HG02571 (cell line): ENCODE measurements at regions not wholly inside any gene's neighbourhood (a gene's known extent, or its start where the extent isn't known, plus 50 kb on each side); places are given as distances from the start of the nearest gene placed in this dataset.

Experiments
- ATAC-seq: cut with Tn5 transposase; IDR thresholded peaks from one replicate; pipeline ENCODE4 v1.9.1; 2021; ENCODE audit warnings: mild to moderate bottlenecking, moderate library complexity; ENCODE audit not compliant: unreplicated experiment

DNA sequence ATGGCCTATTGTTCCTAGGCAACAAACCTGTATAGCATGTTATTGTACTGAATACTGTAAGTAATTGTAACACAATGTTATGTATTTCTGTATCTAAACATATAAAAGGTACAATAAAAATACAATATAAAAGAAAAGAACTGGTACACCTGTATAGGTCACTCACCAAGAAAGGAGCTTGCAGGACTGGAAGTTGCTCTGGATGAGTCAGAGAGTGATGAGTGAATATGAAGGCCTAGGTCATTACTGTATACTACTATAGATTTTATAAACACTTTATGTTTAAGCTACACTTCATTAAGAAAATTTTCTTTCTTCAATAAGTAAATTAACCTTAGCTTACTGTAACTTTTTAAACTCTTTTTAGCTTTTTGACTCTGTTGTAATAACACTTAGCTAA, 559.9 kb downstream of the PLPP3 start:
- no peak for ATAC-seq

DNA sequence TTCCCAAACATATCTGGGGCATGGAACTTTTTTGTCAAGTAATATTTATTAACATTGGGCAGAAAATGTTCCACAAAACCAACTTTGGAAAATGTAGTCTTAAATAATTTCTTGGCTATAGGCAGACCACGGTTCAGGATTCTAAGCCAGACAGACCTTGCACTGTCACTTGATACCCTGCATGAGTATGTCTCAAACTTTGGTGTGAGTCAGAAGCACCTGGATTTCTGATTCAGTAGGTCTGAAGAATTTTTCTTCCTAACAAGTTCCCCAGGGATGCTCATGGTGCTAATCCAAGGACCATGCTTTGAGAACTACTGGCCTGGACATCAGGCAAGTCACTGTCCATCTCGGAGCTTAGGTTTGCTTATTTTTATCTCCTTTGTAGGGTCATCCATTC, 562.0 kb downstream of the PLPP3 start:
- no peak for ATAC-seq

DNA sequence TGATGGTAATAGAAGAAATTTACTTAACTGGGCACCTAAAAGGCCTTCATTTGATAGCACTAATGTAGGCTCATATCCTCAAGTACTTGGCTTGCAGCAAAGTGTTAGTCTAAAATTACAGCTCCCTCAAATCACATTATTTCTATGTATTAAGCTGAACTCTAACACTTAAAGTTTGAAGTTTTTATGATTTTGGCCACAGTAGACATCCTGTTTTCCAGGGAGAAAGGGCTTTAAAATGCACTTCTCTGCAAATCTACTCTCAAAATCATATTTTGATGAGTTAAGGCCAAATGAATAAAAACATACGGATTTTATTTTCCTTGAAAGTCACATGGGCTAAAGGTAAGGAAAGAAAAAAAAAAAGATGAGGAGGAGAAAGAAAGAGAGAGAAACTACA, 575.5 kb downstream of the PLPP3 start:
- no peak for ATAC-seq

DNA sequence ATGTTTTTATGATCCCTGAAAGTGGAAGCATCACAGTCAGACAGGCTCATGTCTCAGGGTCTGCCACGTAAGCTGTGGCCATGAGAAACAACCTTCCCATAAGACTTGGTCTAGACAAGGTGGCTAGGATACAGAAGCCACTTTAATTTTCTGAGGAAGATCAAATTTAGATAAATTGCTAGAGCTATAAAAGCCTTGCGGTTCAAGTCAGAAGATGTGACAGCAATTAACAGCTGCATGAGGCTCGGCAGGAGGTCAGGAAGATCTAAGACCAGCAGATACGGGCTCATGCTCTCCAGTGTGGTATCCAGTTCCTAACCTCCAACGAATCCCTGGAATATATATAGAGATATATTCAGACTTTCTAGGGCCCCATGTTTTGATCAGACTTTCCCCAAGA, 577.1 kb downstream of the PLPP3 start:
- no peak for ATAC-seq

DNA sequence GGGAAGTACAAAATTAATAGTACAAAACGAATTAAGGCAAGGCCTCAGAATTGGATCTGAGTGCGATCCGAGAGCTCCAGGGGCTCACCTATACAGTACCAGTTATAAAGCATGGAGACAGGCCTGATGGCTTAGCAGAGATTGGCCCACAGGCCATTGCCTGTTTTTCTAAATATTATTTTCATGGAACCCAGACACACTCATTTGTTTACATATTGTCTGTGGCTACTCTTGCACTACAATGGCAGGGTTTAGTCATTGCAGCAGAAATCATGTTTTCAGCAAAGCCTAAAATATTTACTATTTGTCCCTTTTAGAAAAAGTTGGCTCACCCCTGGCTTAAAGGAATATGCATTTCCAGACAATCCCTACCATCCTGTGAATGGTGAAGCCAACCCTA, 578.9 kb downstream of the PLPP3 start:
- ATAC-seq: no peak

DNA sequence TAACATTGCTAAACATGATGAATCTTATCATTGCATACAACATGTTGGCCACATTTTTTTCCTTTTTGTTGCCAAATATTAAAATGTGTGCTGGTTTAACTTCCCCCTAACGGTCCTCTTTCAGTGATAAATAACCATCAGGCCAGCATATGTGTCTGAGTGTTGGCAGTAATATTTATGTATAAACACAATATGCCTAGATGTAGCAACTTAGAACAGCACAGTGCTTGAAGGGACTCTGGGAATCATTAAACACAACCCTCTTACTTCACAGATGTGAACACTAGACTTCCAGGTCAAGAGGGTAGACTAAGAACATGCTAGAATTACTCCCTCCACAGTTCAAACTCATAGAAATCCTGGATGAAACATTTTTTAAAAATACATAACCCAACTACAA, 581.8 kb downstream of the PLPP3 start:
- ATAC-seq: no peak

DNA sequence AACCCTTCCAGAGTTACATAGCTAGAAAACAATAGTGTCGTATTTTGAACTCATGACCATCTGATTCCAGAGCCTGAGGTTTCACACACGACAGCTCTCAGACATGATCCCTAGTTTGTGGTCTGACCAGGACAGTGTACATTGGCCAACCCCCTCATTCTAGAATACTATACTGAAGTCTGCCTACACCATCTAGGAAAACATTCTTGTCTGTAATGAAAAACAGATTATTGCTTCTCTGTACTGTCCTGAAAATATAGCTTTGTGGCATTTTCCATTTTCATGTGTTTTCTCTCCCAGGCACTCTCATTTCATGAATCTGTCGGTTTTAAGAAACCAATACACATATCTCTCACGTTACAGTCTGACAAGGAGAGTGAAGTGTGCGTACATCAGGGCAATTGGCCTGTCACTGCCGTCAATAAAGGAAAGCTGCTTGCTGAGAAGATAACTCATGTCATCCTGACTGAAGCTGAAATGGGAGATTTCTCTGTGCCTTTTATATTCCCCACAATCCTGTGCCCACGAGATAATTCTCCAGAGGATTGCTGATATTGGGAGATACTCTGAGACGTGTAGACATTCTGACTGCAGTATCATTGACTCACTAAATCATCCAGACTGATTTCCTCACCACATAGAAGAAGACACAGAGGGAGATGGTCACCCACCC, 585.6 kb downstream of the PLPP3 start:
- no peak for ATAC-seq

DNA sequence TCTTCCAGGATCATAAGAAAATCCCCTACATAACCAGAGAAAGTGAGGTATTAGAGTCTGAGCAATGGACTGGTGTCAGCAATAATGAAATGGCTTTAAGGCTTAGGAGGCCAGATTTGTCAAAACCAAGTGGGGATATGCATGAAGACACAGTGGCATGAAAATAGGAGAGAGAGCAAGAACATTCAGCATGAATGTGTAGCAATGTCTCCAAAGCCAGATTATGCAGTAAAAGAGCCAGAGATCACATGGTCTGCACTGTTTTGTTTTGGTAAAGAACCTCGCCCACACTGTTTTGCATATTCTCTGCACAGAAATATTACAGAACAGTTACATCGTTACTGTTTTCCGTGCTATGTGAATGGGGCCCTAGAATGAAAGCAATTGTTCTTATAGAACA, 589.4 kb downstream of the PLPP3 start:
- ATAC-seq: no peak

DNA sequence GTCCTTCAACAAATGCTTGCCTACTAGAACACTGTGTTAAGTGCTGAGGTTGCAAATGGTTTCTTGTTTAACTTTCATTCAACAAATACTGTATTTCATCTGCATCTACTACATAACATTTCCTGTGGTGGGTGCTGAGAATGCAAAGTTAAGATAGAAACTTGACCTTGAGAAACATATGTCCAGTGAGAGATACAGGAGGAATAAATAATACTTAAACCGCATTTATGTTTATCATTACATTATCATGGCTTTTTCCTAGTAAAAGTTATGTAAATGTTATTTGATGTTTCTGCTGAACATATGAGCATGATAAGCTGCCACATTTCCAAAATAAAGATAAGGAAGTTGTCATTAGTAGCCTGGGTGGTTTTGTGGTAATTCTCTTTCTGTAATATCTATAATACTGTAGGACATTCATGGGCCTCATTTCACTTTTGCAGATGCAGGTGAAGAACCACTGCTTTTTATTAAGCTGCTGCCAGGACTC, 590.4 kb downstream of the PLPP3 start:
- no peak for ATAC-seq

DNA sequence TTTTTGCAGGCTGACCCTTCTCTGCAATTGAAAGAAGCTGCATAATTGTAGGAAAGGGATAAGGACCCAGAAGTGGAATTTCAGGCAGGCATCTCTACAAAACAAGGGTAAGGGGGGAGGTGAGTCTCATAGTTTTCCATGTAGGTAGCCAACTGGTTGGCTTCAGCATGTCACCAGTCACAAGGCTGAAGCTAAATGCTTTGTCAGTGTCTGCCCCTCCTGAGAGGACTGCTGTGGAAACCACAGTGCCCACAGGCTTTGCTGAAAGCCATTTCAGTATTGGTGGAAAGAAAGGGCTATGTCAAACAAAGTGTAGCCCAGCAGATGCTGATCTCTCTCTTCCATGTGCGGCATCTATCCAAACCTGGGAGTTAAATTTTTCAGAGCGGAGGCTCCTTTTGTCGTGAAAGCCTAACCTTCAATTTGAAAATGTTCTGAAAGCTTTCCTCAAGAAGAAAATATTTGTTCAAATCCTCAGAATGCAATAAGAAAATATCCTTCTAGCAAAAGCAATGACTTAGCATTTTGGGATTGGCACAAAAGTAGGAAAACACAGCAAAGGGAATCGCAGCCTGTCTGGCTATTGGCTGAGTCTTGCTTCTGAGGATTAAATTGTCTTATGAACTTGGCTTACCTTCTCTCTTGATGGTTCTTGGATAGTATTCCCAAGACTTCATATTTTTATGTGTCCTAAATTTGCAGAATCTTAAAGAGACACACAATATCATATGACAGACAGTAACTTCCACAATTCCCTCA, 591.7 kb downstream of the PLPP3 start:
- ATAC-seq: no peak

DNA sequence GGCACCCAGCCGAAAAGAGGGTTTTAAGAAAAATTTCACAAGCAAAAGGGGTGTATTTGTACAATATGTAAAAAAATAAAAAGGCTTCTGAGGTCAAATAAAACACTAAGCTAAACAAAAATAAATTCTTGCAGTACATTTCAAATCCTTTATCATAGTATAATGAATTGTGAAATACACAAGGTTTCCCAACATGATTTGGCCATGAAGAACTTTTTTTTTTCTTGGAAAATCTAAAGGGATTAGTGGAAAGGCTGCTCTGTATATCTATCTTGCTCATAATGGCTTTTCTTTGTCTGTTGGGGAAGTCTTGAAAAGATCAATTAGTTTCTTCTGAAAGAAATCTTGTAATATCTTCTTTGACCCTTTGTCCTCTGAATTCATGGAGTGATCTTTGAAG, 593.4 kb downstream of the PLPP3 start:
- ATAC-seq: no peak

DNA sequence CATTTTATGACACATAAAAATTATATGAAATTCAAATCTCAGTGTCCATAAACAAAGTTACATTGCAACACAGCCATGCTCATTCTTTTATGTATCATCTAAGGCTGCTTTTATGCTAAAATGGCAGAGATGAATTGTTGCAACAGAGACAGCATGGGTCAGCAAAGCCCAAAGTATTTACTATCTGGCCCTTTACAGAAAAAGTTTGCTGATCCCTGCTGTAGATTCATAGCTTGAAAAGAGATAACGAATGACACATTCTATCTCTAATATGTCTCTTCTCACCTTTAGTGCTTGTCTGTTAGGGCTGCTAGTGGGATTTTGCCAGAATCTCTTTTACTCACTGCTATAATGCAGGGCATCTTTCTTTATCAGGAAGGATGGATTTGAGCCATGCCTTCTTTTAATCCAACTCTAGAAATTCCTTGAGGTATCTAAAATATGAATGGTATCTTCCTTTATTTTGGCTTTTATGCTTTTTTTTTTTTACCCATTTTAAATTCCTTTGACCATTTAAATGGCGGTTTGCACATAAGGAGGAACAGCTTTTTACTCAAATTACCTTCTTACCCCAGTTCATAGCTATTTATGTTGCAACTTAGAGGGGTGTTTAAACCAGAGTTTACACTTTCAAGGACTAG, 598.2 kb downstream of the PLPP3 start:
- ATAC-seq: no peak

DNA sequence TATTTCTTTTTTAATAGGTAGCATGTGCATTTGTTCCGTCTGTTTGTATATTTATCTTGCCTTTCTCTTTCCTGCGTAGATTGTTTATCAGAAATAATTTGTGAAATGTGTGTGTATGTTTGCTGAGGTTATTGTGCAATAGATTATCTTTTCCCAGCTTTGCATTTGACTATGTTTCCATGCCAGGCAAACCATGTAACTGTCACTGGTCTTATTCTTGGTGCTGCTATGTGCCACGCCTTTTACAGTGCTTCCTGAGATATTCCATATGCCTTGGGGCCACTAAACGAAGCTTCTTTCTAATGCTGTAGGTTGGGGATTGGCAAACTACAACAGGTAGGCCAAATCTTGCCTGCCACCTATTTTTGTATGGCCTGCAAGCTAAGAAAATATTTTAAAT, 598.8 kb downstream of the PLPP3 start:
- no peak for ATAC-seq

DNA sequence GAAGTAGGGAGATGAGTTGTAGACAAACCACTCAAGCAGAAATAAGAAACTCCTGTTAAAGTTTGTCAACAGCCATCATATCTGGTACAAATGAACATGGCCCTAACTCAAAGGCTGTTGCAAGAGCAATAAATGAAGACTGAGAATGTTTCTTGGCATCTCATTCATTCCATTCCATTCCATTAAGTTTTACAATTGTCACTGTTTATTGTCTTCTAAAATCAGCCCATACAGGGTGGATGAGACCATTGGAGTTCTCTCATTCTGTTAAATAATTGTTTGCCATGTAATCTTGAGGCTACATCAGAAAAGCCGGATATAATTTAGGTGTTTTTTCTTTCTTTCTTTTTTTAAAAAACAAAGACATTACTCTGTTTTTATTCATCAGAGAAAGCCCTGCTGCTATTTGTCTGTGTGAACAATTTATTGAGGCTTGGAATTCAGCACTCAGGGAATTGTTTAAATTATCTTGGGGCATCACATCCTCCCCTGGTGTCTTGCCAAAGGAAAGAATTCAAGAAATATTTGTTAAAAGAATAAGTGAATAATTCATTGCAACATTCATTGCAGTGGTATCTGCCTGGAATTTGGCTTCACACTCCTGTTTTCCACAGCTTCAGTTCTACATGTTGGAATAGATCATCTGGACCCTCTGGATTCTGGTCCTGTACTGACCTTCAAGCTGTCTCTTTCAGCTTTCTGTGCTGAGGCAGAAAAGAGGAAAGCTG, 604.5 kb downstream of the PLPP3 start:
- ATAC-seq: no peak

DNA sequence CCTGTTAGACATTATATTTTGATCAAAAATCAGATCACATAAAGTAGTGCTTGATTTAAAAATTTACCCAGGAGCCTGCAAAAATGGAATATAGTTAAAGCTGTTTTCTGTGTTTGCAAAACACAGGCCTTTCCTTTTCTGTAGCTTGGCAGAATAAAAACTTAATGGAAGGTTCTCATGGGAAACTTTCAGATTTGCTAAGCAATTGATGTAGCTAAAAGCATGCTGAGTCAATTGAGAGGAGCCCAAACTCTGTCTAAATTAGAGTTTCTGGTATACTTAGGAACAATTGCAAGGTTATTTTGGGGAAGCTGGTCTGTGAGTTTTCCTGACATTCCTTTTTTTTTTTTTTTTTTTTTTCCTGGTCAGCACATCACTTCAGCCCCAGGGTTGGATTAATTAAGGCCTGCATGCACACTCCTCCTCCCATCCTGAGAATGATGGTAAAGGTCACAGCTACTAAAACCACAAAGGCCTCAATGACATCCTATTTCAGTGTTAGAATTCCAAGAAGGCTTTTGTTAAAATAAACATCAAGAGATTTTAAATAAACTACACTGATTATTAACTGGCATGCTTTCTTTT, 608.7 kb downstream of the PLPP3 start:
- no peak for ATAC-seq

DNA sequence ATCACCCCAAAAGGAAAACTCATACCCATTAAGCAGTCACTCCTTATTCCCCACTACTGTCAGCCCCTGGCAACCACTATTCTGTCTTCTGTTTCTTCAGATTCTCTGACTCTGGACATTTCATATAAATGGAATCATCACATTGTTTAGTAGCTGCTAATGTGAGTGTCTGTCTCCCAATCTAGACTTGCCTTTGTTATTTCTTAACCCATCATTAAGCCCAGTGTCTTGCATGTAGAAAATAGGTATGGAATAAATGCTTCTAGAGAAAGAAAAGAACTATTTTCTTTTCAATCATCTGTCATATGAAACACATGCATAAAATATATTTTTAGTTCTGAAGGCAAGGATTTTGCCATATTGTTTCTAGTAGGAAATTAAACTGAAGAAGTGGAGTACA, 610.0 kb downstream of the PLPP3 start:
- no peak for ATAC-seq

DNA sequence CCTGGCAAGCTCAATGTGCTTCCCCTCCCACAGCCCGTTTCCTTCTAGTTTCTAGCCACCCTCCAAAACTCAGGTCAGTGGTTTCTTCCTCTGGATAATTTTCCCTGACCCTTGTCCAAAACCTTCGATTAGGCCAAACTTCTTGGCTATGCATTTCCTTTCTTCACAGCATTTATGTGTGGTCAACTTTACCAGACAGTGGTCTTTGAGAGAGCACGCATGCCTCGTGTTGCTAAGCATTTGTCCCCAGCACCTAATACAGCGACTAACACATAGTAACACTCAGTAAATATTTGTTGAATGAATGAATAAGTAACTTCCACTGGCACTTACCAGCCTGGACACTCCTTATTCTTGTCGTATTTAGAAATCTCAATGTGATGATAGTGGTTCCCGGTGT, 610.7 kb downstream of the PLPP3 start:
- no peak for ATAC-seq

DNA sequence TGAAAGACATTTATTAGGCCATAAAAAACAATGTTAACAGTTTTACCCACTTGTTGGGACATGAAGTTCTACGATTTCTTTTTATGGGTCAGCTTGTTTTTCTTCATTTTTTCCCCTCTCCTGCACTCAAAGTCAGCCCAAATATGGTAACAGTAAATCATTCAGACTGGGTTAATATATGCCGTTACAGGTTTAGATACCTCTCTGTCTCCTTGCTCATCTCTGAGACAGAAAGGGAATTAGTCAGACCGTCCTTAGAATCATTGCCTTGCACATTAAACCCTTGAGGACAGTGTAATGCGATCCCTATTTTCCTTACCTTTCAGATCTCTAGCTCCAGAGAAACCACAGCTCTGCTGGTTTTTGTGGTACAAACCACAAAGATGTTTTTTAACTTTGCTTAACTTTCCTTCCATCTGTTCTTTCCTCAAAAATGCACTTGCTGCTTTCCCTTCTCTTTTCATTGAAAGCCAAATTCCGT, 613.3 kb downstream of the PLPP3 start:
- no peak for ATAC-seq

DNA sequence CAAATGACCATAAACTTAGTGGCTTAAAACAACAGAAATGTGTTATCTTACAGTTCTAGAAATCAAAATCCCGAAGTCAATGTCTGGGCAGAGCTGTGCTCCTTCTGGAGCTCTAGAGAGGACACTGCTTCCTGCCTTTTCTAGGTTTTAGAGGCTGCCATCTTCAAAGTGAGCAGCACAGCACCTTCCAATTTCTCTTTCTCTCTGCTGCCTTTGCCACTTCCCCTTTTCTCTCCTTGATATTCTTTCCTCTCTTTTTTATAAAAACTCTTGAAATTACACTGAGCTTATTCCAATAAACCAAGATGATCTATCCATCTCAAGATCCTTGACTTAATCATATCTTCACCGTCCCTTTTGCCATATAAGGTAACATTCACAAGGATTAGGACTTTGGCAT, 616.9 kb downstream of the PLPP3 start:
- no peak for ATAC-seq

DNA sequence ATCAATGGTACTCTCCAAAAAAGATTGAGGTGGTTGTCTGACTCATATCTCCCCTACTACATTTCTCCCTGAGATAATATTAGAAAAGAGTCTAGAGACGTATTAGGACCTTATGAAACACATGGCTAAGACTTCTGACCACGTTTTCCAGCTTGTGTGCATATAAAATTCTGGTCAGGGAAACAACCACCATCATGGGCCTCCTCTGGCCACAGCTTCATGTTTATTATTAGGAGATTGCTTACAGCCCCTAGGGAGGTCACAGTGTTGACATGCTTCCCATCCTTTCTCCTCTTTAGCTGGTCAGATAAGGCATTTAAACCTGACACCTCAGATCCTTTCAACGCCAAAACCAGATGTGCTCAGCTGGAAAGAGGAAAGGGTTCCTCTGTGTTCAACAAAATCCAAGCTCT, 620.2 kb downstream of the PLPP3 start:
- no peak for ATAC-seq

DNA sequence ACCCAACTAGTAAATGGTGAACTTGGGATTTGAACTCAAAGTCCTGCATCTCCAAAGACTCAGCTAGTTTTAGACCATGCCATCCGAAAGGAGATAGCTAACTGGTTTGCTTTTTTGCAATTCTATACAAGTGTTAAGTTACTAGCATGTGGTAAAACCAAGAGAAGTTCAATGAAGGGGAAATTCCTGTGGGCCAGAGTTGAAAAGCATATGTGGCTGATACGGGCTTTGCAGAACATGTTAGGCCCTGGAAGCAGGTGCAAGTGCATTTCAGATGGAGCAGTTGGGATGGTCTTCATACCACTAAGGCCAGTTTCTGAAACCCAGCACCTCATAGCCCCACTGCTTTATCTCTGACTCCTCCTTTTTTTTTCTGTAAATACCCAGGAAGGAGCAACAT, 620.9 kb downstream of the PLPP3 start:
- ATAC-seq: no peak
